Erythroblast (primary cell): ENCODE measurements at regions not wholly inside any gene's neighbourhood (a gene's known extent, or its start where the extent isn't known, plus 50 kb on each side); places are given as distances from the start of the nearest gene placed in this dataset.

Experiments
- GATA1 ChIP-seq: IDR thresholded peaks from 2 replicates; pipeline ENCODE4 v1.6.1; 2011; ENCODE audit warnings: low read depth, mild to moderate bottlenecking, control low read depth, low read length, moderate library complexity
- POLR2A ChIP-seq: IDR thresholded peaks from 2 replicates; pipeline ENCODE4 v1.6.1; 2011; ENCODE audit warnings: mild to moderate bottlenecking, low read length

DNA sequence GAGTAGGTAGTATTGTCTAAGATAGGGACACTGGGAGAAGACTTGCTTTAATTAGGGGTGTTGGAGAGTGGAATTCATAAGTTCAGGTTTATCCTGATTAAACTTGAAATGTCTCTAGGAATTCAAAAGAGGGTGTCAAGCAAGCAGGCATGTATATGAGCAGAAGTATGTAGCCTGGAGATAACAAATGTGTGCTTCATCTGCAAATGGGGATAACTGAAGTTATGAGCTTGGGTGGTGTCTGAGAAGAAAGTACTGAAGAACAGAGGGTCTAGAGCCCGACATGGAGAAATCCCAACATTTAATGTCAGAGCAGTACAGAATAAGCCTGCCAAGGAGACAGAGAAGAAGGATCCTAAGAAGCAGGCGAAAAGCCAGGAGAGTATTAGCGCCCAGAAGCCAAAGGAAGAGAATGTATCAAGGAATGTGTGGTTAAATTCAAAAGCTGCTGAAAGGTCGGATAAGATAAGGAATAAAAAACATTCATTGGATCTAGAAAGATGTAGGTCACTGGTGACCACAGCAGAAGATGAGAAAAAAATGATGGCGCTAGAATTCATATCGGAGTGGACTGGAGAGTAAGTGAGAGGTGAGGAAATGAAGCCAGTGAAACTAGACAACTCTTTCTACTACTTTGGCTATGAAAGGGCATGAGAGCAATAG lies 401.5 kb upstream of the PIK3R1 start:
- TF ChIP-seq POLR2A (no peak), GATA1 (no peak)
